ENCODE measurements at regions not wholly inside any gene's neighbourhood (a gene's known extent, or its start where the extent isn't known, plus 50 kb on each side); places are given as distances from the start of the nearest gene placed in this dataset.

DNA sequence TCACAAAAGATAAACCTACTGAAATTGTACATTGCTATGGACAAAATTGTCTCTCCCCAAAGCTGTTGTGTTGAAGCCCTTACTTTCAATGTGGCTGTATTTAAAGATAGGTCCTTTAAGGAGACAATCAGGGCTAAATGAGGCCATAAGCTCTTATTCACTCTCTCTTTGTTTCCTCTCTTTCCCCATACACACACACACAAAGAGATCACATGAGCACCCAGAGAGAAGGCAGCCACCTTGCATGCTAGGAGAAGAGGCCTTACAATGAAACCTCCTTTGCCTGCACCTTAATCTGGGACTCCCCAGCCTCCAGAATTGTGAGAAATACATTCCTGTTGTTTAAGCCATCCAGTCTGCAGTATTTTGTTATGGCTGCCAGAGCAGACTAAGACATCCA, 1295.6 kb upstream of the CDH6 start (continued):
- TF ChIP-seq CSRNP3 (CRISPR knock-in tag; IDR thresholded peaks at IDR 0.05) (no peak), CSDC2 (CRISPR knock-in tag; IDR thresholded peaks at IDR 0.05) (no peak), TOX (CRISPR knock-in tag; IDR thresholded peaks at IDR 0.05; ENCODE audit: borderline replicate concordance) (no peak)

GRCh38 chr5:29896646-29897045, 1296.8 kb upstream of the CDH6 start:
- no peak for ATAC-seq
- no peak for TF ChIP-seq RARB (CRISPR knock-in tag; IDR thresholded peaks at IDR 0.05)
- TF ChIP-seq ESRRG (CRISPR knock-in tag; IDR thresholded peaks at IDR 0.05) = no peak
- no peak for TF ChIP-seq CSRNP3 (CRISPR knock-in tag; IDR thresholded peaks at IDR 0.05)
- no peak for TF ChIP-seq ZNF8 (CRISPR knock-in tag; IDR thresholded peaks at IDR 0.05)
- no peak for TF ChIP-seq ZNF565 (CRISPR knock-in tag; conservative IDR thresholded peaks at IDR 0.05; ENCODE audit: low read depth)
- TF ChIP-seq SNAI2 (CRISPR knock-in tag; IDR thresholded peaks at IDR 0.05) = no peak
- TF ChIP-seq BACH2 (CRISPR knock-in tag; IDR thresholded peaks at IDR 0.05; ENCODE audit: borderline replicate concordance) = no peak
- no peak for TF ChIP-seq OSR1 (CRISPR knock-in tag; IDR thresholded peaks at IDR 0.05)
- TF ChIP-seq ZFP30 (CRISPR knock-in tag; IDR thresholded peaks at IDR 0.05) = no peak
- TF ChIP-seq ZFP3 (CRISPR knock-in tag; IDR thresholded peaks at IDR 0.05) = no peak
- TF ChIP-seq GLIS3 (CRISPR knock-in tag; IDR thresholded peaks at IDR 0.05) = no peak
- TF ChIP-seq, protein P1, sequence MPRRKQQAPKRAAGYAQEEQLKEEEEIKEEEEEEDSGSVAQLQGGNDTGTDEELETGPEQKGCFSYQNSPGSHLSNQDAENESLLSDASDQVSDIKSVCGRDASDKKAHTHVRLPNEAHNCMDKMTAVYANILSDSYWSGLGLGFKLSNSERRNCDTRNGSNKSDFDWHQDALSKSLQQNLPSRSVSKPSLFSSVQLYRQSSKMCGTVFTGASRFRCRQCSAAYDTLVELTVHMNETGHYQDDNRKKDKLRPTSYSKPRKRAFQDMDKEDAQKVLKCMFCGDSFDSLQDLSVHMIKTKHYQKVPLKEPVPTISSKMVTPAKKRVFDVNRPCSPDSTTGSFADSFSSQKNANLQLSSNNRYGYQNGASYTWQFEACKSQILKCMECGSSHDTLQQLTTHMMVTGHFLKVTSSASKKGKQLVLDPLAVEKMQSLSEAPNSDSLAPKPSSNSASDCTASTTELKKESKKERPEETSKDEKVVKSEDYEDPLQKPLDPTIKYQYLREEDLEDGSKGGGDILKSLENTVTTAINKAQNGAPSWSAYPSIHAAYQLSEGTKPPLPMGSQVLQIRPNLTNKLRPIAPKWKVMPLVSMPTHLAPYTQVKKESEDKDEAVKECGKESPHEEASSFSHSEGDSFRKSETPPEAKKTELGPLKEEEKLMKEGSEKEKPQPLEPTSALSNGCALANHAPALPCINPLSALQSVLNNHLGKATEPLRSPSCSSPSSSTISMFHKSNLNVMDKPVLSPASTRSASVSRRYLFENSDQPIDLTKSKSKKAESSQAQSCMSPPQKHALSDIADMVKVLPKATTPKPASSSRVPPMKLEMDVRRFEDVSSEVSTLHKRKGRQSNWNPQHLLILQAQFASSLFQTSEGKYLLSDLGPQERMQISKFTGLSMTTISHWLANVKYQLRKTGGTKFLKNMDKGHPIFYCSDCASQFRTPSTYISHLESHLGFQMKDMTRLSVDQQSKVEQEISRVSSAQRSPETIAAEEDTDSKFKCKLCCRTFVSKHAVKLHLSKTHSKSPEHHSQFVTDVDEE (CRISPR knock-in tag; IDR thresholded peaks at IDR 0.05) = no peak
- no peak for TF ChIP-seq CSDC2 (CRISPR knock-in tag; IDR thresholded peaks at IDR 0.05)
- no peak for TF ChIP-seq PPARA (CRISPR knock-in tag; IDR thresholded peaks at IDR 0.05; ENCODE audit: borderline replicate concordance)
- no peak for TF ChIP-seq CREB5 (CRISPR knock-in tag; IDR thresholded peaks at IDR 0.05; ENCODE audit: low read depth)
- no peak for TF ChIP-seq ARNTL (CRISPR knock-in tag; IDR thresholded peaks at IDR 0.05; ENCODE audit: borderline replicate concordance, low read depth)
- no peak for TF ChIP-seq ISL1 (CRISPR knock-in tag; IDR thresholded peaks at IDR 0.05)
- no peak for TF ChIP-seq POU6F1 (CRISPR knock-in tag; IDR thresholded peaks at IDR 0.05; ENCODE audit: borderline replicate concordance, low read depth)

DNA sequence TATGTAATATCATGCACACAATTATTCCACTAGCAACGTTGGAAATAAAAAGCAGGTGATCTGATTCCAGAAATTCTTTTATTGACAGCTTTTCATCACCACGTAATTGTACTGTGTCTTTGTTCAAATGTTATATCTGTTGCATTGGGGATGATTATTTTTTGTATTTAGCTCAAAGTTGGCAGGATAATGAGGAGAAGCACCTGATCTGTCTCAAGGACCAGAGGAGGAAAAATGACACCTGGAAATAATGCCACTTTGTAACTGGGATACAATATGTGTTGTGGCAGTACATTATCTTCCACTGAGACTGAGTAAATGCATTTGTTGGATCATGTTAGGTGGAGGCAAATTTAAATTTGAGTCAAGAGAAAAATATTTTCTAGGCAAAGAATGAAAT, 1298.8 kb upstream of the CDH6 start:
- TF ChIP-seq RARB (CRISPR knock-in tag; IDR thresholded peaks at IDR 0.05) = no peak
- TF ChIP-seq CREB5 (CRISPR knock-in tag; IDR thresholded peaks at IDR 0.05; ENCODE audit: low read depth) = no peak
- TF ChIP-seq, protein P2, sequence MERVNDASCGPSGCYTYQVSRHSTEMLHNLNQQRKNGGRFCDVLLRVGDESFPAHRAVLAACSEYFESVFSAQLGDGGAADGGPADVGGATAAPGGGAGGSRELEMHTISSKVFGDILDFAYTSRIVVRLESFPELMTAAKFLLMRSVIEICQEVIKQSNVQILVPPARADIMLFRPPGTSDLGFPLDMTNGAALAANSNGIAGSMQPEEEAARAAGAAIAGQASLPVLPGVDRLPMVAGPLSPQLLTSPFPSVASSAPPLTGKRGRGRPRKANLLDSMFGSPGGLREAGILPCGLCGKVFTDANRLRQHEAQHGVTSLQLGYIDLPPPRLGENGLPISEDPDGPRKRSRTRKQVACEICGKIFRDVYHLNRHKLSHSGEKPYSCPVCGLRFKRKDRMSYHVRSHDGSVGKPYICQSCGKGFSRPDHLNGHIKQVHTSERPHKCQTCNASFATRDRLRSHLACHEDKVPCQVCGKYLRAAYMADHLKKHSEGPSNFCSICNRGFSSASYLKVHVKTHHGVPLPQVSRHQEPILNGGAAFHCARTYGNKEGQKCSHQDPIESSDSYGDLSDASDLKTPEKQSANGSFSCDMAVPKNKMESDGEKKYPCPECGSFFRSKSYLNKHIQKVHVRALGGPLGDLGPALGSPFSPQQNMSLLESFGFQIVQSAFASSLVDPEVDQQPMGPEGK (CRISPR knock-in tag; IDR thresholded peaks at IDR 0.05; ENCODE audit: borderline replicate concordance) = no peak

More for the DNA sequence above, 1298.8 kb upstream of the CDH6 start:
- no peak for ATAC-seq

Data from SK-N-SH treated with all-trans-retinoic acid at 6 μM for 48 hours (cell line).